Renal pelvis (tissue), 1 donor: ENCODE measurements at regions not wholly inside any gene's neighbourhood (a gene's known extent, or its start where the extent isn't known, plus 50 kb on each side); places are given as distances from the start of the nearest gene placed in this dataset.
"Not testable (repeated sequence)": the region's sequence is repeated elsewhere in the genome, so short reads cannot be mapped to it uniquely, and the experiment has no call there.

Experiments used
- DNase-seq: peaks from one replicate; pipeline ENCODE4 v3.0.0-alpha.2; 2013

DNA sequence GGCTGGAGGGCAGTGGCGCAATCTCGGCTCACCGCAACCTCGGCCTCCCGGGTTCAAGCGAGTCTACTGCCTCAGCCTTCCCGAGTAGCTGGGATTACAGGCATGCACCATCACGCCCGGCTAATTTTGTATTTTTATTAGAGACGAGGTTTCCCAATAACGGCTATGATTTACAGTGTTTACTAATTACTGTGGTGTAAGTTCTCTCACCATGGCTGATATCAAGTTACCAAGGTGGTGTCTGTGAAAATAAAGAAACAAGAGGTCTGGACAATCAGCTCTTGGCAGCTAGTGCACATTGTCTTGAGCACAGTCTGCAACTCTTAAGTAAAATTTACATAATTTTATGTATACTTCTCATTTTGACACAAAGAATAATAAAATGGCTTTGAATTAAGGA is 385.5 kb upstream of the COX7C start:
- DNase-seq, result peak; percentile 27

DNA sequence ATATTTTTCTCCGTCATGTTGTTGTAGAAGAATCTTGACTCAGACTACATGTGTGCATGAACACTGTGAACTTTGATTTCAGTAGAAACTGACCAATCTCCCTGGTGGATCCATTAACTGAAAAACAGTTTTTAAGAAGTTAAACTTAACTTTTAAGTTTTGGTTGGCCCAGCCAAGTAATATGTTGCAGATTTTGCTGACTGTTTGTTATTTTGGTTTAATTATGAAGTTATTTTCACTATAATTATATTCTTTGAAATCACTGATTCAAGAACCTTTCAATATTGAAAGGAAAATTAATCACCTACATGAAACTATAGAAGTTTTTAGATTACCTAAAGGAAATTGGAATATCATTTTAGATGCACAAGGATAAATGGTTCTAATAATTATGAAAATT is 373.6 kb upstream of the COX7C start:
- no peak for DNase-seq

DNA sequence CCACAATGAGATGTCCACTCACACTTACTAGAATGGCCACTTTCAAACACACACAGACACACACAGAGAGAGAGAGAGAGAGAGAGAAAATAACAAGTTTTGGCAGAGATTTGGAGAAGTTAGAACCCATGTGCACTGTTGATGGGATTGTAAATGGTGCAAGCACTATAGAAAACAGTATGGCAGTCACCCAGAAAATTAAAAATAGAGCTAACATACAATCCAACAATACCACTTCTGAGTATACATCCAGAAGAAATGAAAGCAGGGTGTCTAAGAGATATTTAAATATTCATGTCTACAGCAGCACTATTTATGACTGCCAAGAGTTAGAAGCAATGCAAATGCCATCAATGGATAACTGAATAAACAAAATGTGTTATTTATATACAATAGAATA is 359.9 kb upstream of the COX7C start:
- DNase-seq, result no peak

DNA sequence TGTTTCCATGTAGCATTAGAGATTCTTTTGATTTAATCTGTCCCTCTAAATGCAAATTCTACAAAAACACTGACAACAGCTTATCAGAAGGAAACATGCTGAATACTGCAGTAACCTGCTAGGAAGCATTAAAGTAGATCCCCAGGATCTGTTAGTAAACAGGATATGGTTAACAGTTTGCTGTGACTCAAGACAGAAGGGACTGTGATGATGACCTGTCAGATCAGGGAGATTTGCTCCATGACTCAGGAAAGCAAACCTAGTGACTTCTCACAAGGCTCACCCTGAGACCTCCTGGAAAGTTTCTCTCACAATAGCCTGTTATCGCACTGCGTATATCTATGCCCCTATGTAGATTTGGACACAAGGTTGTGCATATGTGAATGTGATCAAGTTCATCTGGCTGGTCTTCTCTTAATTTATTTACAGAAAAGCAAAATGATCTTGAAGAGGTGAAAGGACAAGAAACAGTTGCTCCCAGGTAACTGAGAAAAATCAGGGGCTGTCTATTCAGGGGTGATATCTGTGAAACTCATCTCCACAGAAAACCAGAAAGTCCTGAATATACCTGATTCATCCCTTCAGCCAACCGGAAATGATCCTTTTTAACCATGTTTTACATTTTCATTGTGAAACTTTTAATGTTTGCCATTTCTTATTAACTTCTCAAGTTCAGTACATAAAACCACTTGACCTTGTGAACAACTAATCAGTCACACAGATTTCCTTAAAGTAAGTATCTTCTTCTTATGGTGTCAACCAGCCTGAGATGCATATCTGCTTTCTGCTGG is 333.1 kb upstream of the COX7C start:
- DNase-seq, result not testable (repeated sequence)

DNA sequence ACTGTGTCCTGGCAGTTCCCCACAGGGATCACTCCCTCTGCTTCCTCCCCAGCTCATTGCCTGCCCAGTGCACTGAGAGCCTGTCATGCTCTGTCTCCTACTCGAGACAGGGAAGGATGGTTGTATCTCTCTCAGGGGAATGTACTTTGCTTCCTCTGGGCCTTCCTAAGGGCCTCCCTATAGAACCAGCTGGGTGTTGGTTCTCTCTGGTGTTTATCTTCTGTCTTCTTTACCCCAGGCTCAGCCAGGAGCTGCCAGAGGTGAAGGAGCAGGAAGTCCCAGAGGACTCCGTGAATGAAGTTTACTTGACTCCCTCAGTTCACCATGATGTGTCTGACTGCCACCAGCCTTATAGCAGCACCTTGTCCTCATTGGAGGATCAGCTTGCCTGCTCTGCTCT is 330.3 kb upstream of the COX7C start:
- not testable (repeated sequence) for DNase-seq

DNA sequence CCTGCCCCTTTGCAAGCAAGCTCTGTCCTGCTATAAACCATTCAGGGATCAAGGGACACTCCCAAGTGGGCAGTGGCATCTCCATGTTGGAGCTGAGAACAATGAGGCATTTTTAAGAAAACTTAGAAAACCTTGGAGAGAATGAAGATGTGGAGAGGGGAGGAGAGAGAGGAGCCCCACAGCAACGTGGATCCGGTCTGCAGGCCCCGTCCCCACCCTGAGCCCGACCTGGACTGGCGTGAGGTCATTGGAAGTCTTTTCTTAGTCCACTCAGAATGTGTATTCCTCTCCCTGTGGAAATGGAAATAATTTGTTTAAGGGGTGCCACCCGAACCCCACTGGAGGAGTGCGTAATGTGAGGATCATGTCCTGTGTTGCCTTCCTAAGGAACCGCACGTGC is 328.0 kb upstream of the COX7C start:
- DNase-seq, result not testable (repeated sequence)

DNA sequence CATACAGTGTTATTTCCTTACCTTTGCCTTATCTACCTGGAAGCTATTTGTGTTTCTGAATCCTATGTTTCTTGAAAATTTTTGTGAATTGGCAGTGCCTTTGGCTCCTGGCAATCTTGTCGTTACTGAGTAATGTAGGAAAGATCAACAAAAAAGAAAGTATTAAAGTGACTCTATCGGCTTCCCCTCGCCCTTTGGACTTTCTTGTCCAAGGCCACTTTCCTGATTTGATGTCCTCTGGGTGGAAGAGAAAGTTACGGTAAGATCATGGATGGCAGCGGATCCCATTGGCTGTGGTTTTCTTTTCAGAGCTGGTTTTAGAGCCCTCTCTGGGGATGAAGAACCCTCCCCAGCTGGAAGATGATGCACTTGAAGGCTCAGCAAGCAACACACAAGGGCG is 324.9 kb upstream of the COX7C start:
- not testable (repeated sequence) for DNase-seq

DNA sequence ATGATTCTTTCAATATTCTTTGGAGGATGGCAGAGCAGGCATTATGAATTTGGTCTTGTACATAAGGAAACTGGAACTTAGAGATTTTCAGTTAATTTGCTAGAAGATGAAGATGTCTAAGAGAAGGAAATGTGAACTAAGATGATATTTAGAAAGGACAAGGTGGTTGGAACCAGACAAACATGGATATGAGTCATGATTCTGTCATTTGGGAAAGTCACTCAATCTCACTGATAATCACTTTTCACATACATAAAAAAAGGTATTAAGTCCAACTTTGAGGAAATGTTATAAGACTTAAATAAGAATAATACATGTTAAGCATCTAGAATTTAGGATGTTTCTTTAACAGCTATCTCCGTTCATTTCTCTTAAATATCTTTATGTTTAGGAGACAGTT is 315.1 kb upstream of the COX7C start:
- not testable (repeated sequence) for DNase-seq

DNA sequence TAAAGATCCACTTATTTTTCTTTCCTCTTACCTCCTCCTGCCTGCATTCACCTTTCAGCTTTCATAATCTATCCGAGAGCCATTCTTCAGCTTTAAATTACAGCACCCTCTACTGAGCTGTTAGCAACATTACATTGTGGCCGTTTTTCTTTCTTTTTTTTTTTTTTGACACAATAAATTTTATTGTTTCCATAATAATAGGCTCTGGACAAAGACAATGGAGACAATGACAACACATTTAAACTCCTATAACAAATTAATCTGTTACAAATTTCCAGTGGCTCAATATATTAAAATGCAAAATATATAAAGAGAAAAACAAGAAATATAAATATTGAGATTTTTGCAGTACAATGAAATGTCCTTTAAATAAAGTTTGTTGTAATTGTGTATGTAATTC is 312.7 kb upstream of the COX7C start:
- DNase-seq, result not testable (repeated sequence)

DNA sequence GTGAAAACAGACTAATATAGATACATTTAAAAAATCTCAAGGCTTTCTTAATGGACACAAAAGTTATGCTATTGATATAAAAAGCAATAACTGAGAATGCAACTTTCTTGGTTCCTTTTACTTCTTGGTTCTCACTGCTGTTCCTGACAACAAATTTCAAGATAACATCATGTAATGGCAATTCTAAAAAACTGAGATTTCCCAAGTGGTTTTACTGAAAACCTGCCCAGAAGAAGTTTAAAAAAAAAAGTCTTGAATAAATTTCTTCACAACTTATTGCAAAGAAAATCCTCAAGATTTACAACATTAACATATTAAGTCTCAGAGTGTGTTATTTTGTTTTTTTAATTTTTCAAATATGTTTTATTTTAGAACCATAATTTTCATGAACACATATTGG is 302.8 kb upstream of the COX7C start:
- no peak for DNase-seq

DNA sequence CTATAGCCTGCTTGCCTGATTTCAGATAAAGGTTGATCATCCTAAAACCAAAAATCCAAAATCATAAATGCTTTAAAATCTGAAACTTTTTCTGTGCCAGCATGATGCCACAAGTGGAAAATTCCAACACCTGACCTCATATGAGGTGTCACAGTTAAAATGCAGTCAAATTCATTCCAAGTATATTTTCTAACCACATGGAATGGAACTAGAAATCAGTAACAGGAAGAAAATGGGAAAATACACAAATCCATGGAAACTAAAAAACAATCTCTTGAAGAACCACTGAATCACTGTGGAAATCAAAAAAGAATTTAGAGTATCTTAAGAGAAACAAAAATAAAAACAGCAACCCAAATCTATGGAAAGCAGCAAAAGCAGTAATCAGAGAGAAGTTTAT is 297.5 kb upstream of the COX7C start:
- no peak for DNase-seq

DNA sequence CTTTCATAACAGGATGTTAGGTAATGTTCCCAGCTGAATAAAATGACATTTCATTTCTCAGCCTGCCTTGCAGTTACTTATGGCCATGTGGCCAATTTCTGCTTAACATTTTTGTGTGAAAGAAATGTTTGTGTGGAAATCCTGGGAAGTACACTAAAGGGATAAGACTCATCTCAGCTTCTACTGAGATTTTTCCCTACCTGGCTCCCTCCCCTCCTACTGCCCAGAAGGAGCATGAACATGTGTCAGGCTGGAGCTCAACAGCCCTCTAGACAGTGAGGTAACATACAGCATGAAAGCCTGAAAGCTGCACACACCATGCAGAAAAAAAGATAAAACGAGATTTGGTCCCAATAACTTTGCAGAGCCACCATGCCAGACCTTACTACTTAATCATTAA is 288.4 kb upstream of the COX7C start:
- no peak for DNase-seq

DNA sequence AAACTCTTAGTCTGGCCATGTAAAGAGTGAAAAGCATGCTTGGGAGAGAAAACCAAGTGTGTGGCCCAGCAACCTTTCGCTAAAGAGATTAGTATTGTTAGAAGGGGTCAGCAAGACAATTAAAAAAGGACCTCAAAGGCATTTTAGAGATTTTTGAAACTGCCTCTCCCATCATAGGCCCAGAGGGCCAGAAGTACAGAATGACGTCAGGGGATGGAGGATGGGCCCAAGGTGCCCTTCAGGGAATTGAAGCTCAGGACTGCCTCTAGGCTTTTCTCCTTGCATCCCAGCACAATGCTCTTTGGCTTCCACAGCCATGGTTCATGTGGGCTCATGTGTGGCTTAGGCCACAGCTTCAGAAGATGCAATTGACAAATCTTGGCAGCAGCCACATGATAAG is 287.0 kb upstream of the COX7C start:
- no peak for DNase-seq

DNA sequence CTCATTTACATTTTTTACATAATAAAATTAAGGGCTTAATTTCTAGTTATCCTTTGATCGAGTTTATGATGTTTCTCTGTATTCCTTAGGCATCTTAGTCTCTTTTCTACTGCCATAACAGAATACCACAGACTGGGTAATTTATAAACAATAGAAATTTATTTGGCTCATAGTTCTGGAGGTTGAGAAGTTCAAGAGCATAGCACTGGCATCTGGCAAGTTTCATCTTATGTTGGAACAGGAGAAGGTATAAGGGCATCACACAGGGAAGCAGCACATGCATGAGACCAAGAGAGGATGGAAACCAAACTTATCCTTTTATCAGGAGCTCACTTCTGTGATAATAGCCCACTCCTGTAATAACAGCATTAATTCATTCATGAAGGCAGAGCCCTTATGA is 284.9 kb upstream of the COX7C start:
- no peak for DNase-seq

DNA sequence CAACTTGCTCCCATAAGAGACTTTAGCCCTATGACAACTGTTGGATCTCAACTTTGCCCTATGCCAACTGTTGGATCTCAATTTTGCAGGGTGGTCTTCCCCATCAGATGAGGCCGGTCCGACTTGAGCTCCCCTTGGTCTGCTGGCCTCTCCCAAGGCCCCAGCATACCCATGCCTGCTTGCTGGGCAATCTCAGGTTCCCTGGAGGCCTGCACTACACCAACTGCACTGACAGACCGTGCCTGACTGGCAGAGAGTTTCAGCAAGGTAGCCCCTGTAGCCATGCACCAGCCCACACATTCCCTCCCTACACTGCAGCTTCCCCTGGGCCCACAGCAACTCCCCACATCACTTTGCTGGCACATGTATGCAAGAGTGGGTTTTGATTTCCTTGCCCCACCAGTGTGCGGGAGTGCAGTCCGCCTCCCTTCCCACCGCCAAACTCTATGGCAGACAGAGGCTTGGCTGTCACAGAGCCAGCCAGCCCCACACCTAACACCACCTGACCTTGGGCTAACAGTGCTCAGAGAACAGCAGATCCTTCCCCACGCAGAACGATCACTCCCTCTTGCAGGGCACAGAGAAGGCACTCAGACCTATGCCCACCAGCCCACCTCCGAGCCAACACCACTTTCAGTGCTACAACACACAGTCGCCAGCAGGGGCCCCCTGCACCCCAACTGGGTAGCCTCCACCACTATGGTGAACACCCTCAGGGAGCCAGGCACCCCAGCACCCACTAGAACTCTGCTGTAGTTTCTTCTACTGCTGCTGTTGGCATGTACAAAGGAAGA is 279.9 kb upstream of the COX7C start:
- no peak for DNase-seq

DNA sequence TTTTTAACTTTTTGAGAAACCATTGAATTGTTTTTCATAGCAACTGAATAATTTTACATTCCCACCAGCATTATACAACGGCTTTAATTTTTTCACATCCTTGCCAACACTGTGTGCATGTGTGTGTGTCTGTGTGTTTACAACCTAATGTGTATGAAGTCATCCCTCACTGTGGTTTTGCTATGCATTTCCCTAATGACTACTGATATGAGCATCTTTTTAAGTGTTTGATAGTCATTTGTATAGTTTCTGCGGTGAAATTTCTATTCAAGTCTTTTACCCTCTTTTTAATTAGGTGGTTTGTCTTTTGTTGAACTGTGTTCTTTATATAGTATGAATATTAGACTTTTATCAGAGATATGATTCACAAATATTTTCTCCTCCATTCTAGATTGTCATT is 263.1 kb upstream of the COX7C start:
- DNase-seq, result no peak

DNA sequence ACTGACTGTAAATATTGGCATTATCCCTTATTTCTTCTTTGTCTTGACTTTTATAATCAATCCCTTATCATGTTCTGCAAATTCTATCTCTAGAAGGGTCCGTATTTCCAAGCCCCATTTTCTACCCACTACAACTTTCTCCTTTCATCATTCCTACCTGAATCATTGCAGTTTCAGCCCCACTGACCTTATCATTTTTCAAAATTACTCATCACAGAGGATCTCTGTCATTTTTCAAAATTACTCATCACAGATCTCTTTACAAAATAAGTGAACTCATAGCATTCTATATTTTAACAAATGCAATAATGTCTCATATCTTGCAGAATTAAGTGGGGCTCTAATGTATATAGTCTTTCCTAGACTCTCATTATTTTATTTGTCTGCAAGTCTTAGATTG is 256.9 kb upstream of the COX7C start:
- no peak for DNase-seq

DNA sequence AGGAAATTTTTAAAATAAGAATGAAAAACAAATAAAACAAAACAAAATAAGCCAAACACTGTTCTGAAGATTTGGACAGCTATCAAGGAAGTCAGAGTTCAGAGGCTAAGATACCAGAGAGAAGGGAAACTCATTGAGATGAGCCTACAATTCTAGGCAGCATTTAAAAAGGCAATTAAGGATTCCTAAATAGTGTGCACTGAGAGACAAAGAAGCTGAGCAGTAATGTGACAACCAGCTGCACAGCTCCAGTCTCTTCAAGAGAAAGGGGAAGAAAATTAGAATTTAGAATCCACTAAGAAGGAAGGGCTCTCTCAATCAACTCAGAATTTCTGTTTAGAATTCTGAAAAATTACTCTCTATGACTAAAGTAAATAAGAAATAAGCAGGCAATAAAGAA is 246.7 kb upstream of the COX7C start:
- DNase-seq, result no peak

DNA sequence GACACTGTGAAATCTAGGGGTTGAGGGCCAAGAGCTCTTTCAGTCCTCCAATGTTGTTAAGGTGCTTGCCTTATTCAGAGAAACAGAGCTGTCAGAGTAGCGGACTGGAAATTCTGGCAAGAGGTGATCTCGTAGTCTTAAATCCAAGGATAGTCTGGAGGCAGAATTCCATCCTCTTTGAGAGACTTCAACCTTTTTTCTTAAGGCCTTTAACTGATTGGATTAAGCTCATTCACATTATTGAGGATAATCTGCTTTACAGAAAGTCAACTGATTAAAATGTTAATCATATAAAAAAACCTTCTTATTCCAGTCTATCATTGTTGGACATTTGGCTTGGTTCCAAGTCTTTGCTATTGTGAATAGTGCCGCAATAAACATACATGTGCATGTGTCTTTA is 243.1 kb upstream of the COX7C start:
- DNase-seq, result no peak

DNA sequence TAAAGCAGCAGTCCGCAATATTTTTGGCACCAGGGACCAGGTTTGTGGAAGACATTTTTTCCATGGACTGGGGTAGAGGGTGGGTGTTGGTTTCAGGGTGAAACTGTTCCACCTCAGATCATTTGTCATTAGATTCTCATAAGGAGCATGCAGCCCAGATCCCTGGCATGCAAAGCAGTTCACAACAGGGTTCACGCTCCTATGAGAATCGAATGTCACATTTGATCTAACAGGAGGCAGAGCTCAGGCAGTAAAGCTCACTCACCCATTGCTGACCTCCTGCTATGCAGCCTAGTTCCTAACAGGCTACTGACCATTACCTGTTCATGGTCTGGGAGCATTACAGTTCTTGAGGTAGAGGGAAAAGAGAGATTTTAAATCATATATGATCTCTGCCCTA is 241.5 kb upstream of the COX7C start:
- no peak for DNase-seq

DNA sequence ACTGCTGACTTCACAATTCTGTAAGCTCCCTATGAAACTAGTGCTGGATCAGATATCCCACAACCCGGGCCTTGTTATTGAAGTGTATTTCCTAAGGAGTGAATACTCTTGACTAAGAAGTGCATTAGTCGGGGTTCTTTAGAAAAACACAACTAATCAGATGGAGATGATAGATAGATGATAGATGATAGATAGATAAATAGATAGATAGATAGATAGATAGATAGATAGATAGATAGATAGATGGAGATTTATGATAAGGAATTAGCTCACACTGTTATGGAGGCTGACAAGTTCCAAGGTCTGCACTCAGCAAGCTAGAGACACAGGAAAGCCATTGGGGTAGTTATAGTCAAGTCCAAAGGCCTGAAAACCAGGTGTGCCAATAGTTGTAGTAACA is 214.6 kb upstream of the COX7C start:
- no peak for DNase-seq

DNA sequence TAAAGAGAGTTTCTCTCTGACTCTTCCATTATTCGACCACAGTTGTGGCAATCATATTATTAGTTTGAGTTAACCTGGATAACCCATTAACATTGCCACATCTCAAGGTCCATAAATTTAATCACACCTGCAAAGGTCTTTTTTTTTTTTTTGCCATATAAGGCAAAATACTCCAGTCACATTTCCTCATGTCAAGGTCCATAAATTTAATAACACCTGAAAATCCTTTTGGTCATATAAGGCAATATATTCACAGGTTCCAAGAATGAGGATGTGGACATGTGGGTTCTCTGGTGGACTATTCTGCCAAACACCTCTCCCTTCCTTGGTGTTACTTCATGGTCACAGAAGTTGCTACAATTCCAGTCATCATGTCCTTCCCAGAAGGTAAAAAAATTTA is 213.5 kb upstream of the COX7C start:
- DNase-seq, result peak; percentile 5

DNA sequence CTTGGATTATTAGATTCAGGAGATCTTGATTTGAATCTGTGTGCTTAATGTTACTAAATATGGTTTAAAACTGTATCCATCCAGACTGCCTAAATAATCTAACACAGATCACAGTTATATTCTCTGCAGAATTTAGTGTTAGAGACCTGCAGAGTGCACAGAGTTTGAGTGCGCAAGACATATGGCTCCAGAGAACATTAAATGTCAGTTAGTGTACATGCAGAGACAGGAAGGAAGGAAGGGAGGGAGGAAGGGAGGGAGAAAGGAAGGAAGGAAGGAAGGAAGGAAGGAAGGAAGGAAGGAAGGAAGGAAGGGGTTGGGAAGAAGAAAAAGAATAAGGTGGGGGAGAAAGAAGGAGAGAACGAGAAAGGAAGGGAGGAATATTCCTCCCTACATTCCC is 210.0 kb upstream of the COX7C start:
- DNase-seq, result no peak

DNA sequence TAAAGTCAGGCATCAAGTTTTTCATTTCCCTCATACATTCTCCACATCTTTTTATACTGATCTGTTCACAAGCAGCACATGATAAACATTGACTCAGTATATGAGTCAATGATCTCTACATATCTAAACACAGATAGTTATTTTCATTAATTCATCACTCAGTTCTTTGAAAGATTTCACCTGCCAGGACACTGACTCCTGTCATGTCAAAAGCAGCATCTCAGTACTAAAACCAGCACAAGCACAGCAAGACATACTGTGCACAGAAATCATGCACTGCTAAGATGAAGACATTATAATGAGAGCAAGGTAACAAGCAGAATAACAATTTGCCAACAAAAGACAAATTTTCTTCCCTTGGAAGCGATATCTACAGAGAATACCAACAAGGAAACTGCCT is 206.1 kb upstream of the COX7C start:
- no peak for DNase-seq
